K562 (cell line): ENCODE measurements at regions not wholly inside any gene's neighbourhood (a gene's known extent, or its start where the extent isn't known, plus 50 kb on each side); places are given as distances from the start of the nearest gene placed in this dataset.

ENCODE experiments used
- CXXC5 ChIP-seq: fragments of 250-450 bp; sonication (Bioruptor Pico); IDR thresholded peaks from 2 replicates; pipeline ENCODE4 v1.8.0; 2022; ENCODE audit warnings: inconsistent platforms, mild to moderate bottlenecking, moderate library complexity
- NFIC ChIP-seq: fragments of 450-650 bp; IDR thresholded peaks from 2 replicates; pipeline ENCODE4 v1.6.1; 2017; ENCODE audit warnings: mild to moderate bottlenecking, inconsistent platforms
- STAG1 ChIP-seq: sonication (generic); formaldehyde crosslinking; IDR thresholded peaks from 2 replicates; pipeline ENCODE4 v1.5.0; 2020; ENCODE audit warnings: missing genetic modification reagents, borderline replicate concordance
- ZNF263 ChIP-seq: sonication (generic); formaldehyde crosslinking; IDR thresholded peaks from 2 replicates; pipeline ENCODE4 v1.8.0; 2022; ENCODE audit warnings: mild to moderate bottlenecking, missing genetic modification reagents, borderline replicate concordance
- TF ChIP-seq, protein P1 (sequence below), 2 experiments: IDR thresholded peaks; 2 replicates each; pipeline ENCODE4 v1.6.1; 2012; ENCODE audit warnings: improper control_type of control experiment in 2 of 2, low read depth in 2 of 2, low read length in 2 of 2, borderline replicate concordance in 1 of 2
- TF ChIP-seq, protein P2 (sequence below): fragments of 200-400 bp; formaldehyde crosslinking; IDR thresholded peaks from 2 replicates; pipeline ENCODE4 v1.6.1; 2017; ENCODE audit warnings: mild to moderate bottlenecking, low read depth, low read length, moderate library complexity
- TF ChIP-seq, protein P3 (sequence below): fragments of 450-650 bp; IDR thresholded peaks from 2 replicates; pipeline ENCODE4 v1.6.1; 2016; ENCODE audit warnings: antibody characterized with exemption
- TF ChIP-seq, protein P4 (sequence below): fragments of 250-450 bp; sonication (Bioruptor Pico); IDR thresholded peaks from 2 replicates; pipeline ENCODE4 v1.8.0; 2022; ENCODE audit warnings: moderate library complexity, mild to moderate bottlenecking, inconsistent platforms

DNA sequence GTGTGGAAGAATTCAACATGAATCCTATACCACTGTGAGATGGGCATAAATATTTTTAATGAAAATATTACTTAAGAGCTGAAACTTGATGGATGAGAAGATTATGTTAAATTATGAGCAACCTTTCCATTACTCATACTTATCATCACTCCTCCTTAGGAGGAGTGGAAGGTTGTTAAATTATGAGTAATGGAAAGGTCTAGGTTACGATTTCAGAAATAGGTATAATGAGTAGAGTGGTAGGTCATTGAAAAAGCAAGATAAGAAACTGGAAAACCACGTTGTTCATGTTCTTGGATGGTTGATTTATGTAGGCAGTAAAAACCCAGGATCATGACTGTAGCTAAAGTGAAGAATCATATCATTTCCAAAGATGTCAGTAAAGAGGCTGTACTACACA lies 973.2 kb upstream of the RAG2 start (continued):
- TF ChIP-seq, protein P1, sequence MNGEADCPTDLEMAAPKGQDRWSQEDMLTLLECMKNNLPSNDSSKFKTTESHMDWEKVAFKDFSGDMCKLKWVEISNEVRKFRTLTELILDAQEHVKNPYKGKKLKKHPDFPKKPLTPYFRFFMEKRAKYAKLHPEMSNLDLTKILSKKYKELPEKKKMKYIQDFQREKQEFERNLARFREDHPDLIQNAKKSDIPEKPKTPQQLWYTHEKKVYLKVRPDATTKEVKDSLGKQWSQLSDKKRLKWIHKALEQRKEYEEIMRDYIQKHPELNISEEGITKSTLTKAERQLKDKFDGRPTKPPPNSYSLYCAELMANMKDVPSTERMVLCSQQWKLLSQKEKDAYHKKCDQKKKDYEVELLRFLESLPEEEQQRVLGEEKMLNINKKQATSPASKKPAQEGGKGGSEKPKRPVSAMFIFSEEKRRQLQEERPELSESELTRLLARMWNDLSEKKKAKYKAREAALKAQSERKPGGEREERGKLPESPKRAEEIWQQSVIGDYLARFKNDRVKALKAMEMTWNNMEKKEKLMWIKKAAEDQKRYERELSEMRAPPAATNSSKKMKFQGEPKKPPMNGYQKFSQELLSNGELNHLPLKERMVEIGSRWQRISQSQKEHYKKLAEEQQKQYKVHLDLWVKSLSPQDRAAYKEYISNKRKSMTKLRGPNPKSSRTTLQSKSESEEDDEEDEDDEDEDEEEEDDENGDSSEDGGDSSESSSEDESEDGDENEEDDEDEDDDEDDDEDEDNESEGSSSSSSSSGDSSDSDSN (IDR thresholded peaks at IDR 0.05; ENCODE audit: borderline replicate concordance in 1 of 2, low read depth in 2 of 2, low read length in 2 of 2), result no peak
- no peak for TF ChIP-seq STAG1 (CRISPR knock-in tag)
- TF ChIP-seq, protein P2, sequence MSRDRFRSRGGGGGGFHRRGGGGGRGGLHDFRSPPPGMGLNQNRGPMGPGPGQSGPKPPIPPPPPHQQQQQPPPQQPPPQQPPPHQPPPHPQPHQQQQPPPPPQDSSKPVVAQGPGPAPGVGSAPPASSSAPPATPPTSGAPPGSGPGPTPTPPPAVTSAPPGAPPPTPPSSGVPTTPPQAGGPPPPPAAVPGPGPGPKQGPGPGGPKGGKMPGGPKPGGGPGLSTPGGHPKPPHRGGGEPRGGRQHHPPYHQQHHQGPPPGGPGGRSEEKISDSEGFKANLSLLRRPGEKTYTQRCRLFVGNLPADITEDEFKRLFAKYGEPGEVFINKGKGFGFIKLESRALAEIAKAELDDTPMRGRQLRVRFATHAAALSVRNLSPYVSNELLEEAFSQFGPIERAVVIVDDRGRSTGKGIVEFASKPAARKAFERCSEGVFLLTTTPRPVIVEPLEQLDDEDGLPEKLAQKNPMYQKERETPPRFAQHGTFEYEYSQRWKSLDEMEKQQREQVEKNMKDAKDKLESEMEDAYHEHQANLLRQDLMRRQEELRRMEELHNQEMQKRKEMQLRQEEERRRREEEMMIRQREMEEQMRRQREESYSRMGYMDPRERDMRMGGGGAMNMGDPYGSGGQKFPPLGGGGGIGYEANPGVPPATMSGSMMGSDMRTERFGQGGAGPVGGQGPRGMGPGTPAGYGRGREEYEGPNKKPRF, result no peak
- TF ChIP-seq, protein P3, sequence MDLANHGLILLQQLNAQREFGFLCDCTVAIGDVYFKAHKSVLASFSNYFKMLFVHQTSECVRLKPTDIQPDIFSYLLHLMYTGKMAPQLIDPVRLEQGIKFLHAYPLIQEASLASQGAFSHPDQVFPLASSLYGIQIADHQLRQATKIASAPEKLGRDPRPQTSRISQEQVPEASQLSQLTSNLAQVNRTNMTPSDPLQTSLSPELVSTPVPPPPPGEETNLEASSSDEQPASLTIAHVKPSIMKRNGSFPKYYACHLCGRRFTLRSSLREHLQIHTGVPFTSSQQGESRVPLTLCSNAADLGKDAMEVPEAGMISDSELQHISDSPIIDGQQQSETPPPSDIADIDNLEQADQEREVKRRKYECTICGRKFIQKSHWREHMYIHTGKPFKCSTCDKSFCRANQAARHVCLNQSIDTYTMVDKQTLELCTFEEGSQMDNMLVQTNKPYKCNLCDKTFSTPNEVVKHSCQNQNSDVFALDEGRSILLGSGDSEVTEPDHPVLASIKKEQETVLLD, result no peak
- TF ChIP-seq CXXC5 (CRISPR knock-in tag), result no peak
- no peak for TF ChIP-seq ZNF263
- TF ChIP-seq, protein P4, sequence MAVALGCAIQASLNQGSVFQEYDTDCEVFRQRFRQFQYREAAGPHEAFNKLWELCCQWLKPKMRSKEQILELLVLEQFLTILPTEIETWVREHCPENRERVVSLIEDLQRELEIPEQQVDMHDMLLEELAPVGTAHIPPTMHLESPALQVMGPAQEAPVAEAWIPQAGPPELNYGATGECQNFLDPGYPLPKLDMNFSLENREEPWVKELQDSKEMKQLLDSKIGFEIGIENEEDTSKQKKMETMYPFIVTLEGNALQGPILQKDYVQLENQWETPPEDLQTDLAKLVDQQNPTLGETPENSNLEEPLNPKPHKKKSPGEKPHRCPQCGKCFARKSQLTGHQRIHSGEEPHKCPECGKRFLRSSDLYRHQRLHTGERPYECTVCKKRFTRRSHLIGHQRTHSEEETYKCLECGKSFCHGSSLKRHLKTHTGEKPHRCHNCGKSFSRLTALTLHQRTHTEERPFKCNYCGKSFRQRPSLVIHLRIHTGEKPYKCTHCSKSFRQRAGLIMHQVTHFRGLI (CRISPR knock-in tag), result no peak
- TF ChIP-seq NFIC, result no peak
